Tongue (tissue), 1 donor: ENCODE measurements at regions not wholly inside any gene's neighbourhood (a gene's known extent, or its start where the extent isn't known, plus 50 kb on each side); places are given as distances from the start of the nearest gene placed in this dataset.

Source experiments
- DNase-seq: peaks from one replicate; pipeline ENCODE4 v3.0.0-alpha.2; 2015

- DNase-seq = no peak
Measured at GRCh38 chr18:27750923-27751322, 426.0 kb downstream of the CDH2 start.

GRCh38 chr18:27750014-27750413 lies 426.9 kb downstream of the CDH2 start:
- peak; percentile 65 for DNase-seq

GRCh38 chr18:27749194-27749593 lies 427.7 kb downstream of the CDH2 start:
- DNase-seq = no peak

- DNase-seq = no peak
Measured at GRCh38 chr18:27746241-27746640, 430.7 kb downstream of the CDH2 start.

GRCh38 chr18:27735117-27735516 lies 441.8 kb downstream of the CDH2 start:
- no peak for DNase-seq

- DNase-seq = no peak
Measured at GRCh38 chr18:27731211-27731610, 445.7 kb downstream of the CDH2 start.

GRCh38 chr18:27728659-27729058 lies 448.3 kb downstream of the CDH2 start:
- no peak for DNase-seq

GRCh38 chr18:27724362-27724761 lies 452.6 kb downstream of the CDH2 start:
- no peak for DNase-seq

GRCh38 chr18:27723168-27723567 lies 453.8 kb downstream of the CDH2 start:
- DNase-seq = no peak

GRCh38 chr18:27719680-27720079 lies 457.2 kb downstream of the CDH2 start:
- no peak for DNase-seq

- DNase-seq = no peak
Measured at GRCh38 chr18:27717816-27718215, 459.1 kb downstream of the CDH2 start.

GRCh38 chr18:27717250-27717649 lies 459.7 kb downstream of the CDH2 start:
- DNase-seq = no peak

- no peak for DNase-seq
Measured at GRCh38 chr18:27715751-27716150, 461.2 kb downstream of the CDH2 start.

GRCh38 chr18:27713738-27714095 lies 463.2 kb downstream of the CDH2 start:
- peak; percentile 88 for DNase-seq

GRCh38 chr18:27713037-27713737 lies 463.7 kb downstream of the CDH2 start:
- peak; percentile 58 for DNase-seq

- peak; percentile 27 for DNase-seq
Measured at GRCh38 chr18:27712066-27712465, 464.9 kb downstream of the CDH2 start.

GRCh38 chr18:27711382-27711781 lies 465.5 kb downstream of the CDH2 start:
- no peak for DNase-seq

GRCh38 chr18:27709344-27709743 lies 467.6 kb downstream of the CDH2 start:
- DNase-seq = no peak

GRCh38 chr18:27707201-27707600 lies 469.7 kb downstream of the CDH2 start:
- no peak for DNase-seq

- no peak for DNase-seq
Measured at GRCh38 chr18:27704736-27705361, 472.1 kb downstream of the CDH2 start.

GRCh38 chr18:27699137-27699536 lies 477.8 kb downstream of the CDH2 start:
- peak; percentile 73 for DNase-seq

- no peak for DNase-seq
Measured at GRCh38 chr18:27696148-27696547, 480.8 kb downstream of the CDH2 start.

GRCh38 chr18:27695503-27695902 lies 481.4 kb downstream of the CDH2 start:
- DNase-seq = no peak

GRCh38 chr18:27695052-27695451 lies 481.9 kb downstream of the CDH2 start:
- no peak for DNase-seq
